NCI-H446 (cell line): ENCODE measurements at regions not wholly inside any gene's neighbourhood (a gene's known extent, or its start where the extent isn't known, plus 50 kb on each side); places are given as distances from the start of the nearest gene placed in this dataset.
A peak's percentile ranks its signal among the peaks of the same experiment; 100 is the strongest.
"Not testable (repeated sequence)": the region's sequence is repeated elsewhere in the genome, so short reads cannot be mapped to it uniquely, and the experiment has no call there.

ENCODE experiments used
- DNase-seq, 2 experiments: peaks; one replicate each; lab custom pipeline; 2025; lab: John Stamatoyannopoulos, UW

- no peak for DNase-seq
Observed at GRCh38 chr3:103977417-103977816, 1389.3 kb upstream of the ALCAM start.

DNA sequence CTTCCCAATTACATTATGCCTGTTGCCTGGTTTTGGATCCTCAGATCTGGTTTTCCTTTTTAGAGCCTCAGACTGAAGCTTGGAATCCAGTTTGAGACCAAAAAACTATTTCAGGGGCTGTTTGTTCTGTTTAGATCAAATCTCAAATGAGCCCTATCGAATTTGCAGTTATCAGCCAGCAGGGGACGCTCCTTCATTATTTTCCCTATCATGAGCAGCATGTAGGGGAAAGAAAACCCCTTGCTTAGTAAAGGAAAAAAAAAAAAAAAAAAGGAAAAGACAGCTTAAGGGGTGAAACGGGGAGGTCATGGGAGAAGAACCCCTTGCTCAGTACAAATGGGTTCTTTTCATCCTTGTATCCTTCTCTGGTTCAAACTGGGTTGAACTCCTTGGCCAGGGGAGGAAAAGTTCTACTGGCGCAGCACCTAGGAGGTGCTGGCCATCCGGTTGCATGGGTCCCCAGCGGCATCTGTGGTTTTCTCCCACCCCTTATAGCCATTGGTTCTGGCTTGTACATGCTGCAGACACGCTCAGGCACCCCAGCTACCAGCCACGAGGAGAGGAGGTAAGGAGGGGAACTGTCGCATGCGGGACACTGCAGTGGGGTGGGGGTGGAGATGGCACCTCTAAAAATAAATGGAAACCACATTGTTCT, 1375.1 kb upstream of the ALCAM start:
- no peak for DNase-seq

DNA sequence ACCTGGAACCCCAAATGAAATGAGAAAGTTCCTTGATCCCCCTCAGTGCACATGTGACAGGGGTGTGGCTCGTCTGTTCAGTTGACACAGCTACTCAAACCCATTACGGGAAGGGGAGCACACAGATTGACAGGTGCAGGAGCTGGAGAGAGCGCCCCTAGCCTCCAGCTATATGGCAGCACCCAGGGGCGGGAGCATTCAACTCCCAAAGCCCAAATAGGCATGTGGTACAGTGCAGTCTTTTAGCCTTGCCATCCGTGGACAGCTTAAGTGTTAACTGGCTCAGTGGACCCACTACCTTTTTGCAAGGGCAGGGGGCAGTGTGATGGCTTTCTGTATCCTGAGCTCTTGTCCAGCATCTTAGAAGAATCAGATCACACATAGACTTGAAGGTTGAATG, 1374.2 kb upstream of the ALCAM start:
- DNase-seq = no peak

DNA sequence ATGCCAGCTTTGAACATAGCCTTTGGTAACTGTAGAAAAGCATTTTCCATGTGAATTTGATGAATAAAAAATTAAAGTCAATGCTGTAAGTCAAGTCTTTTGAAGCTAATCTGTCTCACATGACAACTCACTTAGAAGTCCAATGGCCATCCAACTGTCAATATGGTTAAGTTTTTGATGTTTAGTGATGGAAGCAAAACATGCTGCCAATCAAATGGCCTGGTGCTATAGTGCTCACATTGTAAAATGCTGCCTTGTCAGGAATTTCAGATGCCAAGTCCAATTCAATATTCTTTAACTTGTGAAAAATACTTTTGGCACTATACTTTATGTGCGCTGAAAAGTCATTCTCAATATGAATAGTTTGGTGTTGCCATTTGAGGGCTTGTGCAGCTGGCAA, 1361.8 kb upstream of the ALCAM start:
- no peak for DNase-seq

GRCh38 chr3:104005815-104006214, 1360.9 kb upstream of the ALCAM start:
- DNase-seq = no peak

- DNase-seq = no peak
Observed at GRCh38 chr3:104018541-104018940, 1348.2 kb upstream of the ALCAM start.

GRCh38 chr3:104031598-104031997, 1335.1 kb upstream of the ALCAM start:
- no peak for DNase-seq

GRCh38 chr3:104032283-104032682, 1334.4 kb upstream of the ALCAM start:
- DNase-seq = no peak

DNA sequence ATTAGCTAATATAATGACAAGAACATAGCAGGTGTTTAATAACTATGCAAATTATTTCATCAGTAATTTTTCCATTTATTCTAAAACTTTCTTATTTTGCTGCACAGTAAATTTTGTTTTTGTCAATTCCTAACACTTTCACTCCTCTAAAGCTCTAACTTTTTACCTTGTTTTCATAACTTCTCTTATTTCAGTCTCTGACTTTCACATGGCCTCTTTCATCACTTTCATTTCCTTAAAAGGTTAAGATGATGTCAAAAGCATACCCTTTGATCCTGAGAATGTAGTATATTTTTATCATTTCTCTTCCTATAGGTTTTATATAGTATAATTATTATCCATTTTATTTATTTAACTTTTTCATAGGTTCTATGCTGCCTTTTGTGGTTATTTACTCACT, 1325.8 kb upstream of the ALCAM start:
- DNase-seq = no peak

- not testable (repeated sequence) for DNase-seq
Observed at GRCh38 chr3:104043001-104043543, 1323.6 kb upstream of the ALCAM start.

DNA sequence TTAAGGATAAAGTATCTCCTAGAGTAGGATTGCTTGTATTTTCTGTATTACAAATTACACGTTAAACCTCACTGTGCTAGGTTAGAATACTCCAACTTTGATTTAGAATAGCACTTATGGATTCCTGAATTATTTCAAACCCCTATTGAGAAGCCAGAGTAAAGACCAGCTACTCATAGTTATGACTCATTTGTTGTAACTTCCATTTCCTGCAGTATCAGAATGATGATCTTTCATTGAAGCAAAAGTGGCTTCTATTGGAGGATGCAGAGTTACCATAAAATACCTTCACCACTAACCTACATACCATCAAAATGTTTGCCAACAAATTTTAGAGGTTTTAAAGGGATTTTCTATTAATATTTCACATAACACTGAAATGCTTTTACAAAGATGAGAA, 1322.7 kb upstream of the ALCAM start:
- DNase-seq = no peak

- no peak for DNase-seq
Observed at GRCh38 chr3:104066658-104067057, 1300.1 kb upstream of the ALCAM start.

DNA sequence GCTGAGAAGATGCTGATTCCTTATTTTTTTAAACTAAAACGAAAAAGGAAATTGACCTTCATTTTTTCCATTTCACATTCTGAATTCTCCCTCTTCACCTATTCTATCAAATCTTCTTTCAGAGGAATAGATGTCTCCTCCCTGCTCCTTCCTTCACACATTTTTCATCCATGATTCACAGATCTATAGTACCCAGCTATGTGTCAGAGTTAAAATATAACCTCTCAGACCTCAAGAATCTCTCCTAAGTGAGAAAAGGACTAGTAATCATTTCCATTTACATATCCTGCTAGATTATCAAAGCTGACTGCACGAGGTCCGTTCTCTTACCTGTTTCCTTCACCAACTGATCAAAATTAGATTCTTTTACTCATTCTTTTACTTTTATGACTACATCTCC, 1297.6 kb upstream of the ALCAM start:
- DNase-seq = no peak

DNA sequence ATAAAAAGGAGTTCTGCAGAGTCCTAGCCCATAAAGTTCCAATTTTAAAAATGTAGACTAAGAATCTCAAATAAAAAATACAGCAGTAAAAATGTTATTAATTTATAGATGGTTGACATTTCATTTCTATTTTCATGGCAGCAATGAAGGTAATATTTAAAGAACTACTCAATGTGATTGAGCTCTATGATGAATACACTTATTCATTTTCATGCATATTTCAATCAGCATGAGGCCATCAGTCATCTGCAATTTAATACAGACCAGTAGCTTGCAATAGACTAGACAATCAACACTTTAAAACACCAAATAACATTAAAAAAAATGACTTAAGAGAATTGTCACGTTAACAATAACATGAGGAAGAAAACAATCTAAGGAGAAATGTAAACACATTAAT, 1295.8 kb upstream of the ALCAM start:
- no peak for DNase-seq

DNA sequence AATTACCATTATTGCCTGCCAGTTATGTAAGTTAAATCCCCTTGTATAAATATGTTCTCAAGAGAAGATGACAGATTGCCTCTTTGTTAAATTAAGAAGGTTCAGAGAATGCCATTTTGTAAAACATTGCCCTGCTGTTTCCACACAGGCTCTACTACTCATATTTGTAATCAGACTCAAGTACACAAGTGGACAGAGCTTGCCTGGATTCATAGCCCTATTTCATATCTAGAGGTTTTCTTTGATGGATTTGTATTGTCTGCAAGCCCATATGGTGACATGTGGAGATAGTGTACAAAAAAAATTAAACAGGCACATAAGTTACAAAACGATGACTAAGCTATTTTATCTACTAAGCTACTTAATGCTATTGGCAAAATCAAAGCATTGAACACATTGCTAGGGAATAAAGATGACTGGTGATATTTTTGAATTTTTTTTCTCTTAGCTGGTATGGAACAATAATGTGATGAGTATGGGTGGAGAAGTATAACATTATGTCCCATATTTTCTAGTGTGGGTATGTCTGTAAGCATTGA, 1286.6 kb upstream of the ALCAM start:
- no peak for DNase-seq

DNA sequence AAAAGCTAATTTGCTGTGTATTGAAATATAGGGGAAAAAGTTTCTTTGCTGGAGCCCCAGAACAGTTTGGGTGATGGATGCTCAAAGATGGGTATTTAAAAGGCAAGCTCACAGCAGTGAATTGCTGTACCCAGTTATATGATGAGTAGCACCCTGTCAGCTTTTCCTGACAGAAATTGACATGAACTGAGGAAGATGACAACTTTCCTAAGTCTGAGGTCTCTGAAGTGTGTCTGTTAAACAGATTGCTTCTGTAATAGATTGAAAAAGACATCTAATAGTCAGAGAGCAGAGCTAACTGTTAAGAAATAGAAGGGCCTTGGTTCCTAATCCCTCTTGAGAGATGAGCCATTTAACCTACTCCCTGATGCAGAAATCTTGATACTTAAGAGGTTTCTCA, 1278.0 kb upstream of the ALCAM start:
- DNase-seq = no peak

DNA sequence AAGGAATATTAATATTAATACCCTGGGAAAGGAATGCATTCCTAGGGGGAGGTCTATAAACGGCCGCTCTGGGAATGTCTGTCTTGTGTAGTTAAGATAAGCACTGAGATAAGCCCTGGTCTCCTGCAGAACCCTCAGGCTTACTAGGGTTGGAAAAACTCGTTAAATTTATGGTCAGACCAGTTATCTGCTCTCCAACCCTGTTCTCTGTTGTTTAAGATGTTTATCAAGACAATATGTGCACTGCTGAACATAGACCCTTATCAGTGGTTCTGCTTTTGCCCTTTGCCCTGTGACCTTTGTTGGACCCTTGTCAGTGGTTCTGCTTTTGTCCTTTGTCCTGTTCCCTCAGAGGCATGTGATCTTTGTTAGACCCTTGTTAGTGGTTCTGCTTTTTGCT, 1276.7 kb upstream of the ALCAM start:
- not testable (repeated sequence) for DNase-seq

DNA sequence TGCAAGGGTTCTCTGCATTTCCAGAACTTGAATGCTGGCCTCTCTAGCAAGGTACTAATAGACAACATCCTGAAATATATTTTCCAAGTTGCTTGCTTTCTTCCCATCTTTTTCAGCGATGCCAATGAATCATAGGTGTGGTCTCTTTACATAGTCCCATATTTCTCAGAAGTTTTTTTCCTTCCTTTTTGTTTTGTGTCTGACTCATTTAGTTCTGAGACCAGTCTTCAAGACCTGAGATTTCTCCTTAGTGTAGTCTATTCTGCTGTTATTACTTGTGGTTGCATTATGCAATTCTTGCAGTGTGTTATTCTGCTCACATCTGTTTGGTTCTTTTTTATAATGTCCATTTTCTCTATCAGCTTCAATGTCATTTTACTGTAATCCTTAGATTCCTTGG, 1265.0 kb upstream of the ALCAM start:
- no peak for DNase-seq

GRCh38 chr3:104102386-104102785, 1264.3 kb upstream of the ALCAM start:
- DNase-seq = peak in 1 of 2 experiments; percentile 42

GRCh38 chr3:104106276-104106675, 1260.4 kb upstream of the ALCAM start:
- DNase-seq = no peak

GRCh38 chr3:104108522-104108921, 1258.2 kb upstream of the ALCAM start:
- no peak for DNase-seq

- no peak for DNase-seq
Observed at GRCh38 chr3:104126463-104126862, 1240.2 kb upstream of the ALCAM start.

- no peak for DNase-seq
Observed at GRCh38 chr3:104126864-104127553, 1239.7 kb upstream of the ALCAM start.
